Neuronal stem cell (in vitro differentiated cells): ENCODE measurements at regions not wholly inside any gene's neighbourhood (a gene's known extent, or its start where the extent isn't known, plus 50 kb on each side); places are given as distances from the start of the nearest gene placed in this dataset.

Experiments used
- DNase-seq: peaks from one replicate; pipeline ENCODE4 v3.0.0-alpha.2; 2013; ENCODE audit warnings: low spot score
- H2AFZ ChIP-seq: one replicate; pipeline ENCODE4 v1.6.1; 2013; ENCODE audit warnings: mild to moderate bottlenecking, low read length, inconsistent platforms
- H2AK5ac ChIP-seq: 2 replicates; pipeline ENCODE4 v1.6.1; 2013; ENCODE audit warnings: low read depth, mild to moderate bottlenecking, inconsistent platforms, low read length, moderate library complexity, mixed read lengths
- H2BK120ac ChIP-seq: 2 replicates; pipeline ENCODE4 v1.6.1; 2013; ENCODE audit warnings: low read depth, mild to moderate bottlenecking, inconsistent platforms, low read length, moderate library complexity, mixed read lengths
- H2BK12ac ChIP-seq: one replicate; pipeline ENCODE4 v1.6.1; 2013; ENCODE audit warnings: low read length, inconsistent platforms
- H2BK15ac ChIP-seq: 2 replicates; pipeline ENCODE4 v1.6.1; 2013; ENCODE audit warnings: mild to moderate bottlenecking, low read length, inconsistent platforms, mixed read lengths
- H2BK5ac ChIP-seq: one replicate; pipeline ENCODE4 v1.6.1; 2013; ENCODE audit warnings: inconsistent platforms, mild to moderate bottlenecking, low read length, moderate library complexity
- H3K14ac ChIP-seq: one replicate; pipeline ENCODE4 v1.6.1; 2013; ENCODE audit warnings: low read length, inconsistent platforms
- H3K18ac ChIP-seq: 2 replicates; pipeline ENCODE4 v1.6.1; 2013; ENCODE audit warnings: low read length, inconsistent platforms
- H3K23ac ChIP-seq: 2 replicates; pipeline ENCODE4 v1.6.1; 2013; ENCODE audit warnings: low read depth, mild to moderate bottlenecking, mixed read lengths, low read length, inconsistent platforms; ENCODE audit not compliant: poor library complexity
- H3K27ac ChIP-seq: replicated peaks from 3 replicates; pipeline ENCODE4 v1.5.1; 2013; ENCODE audit warnings: low read length, inconsistent platforms
- H3K27me3 ChIP-seq, 3 experiments: 2 replicates each; pipeline ENCODE4 v1.6.1; 2013; ENCODE audit warnings: low read length in 3 of 3, mild to moderate bottlenecking in 2 of 3, inconsistent platforms in 1 of 3, low read depth in 1 of 3, mixed read lengths in 1 of 3, moderate library complexity in 1 of 3; ENCODE audit not compliant: control insufficient read depth in 3 of 3, insufficient read depth in 3 of 3
- H3K36me3 ChIP-seq, 2 donors: replicated peaks in 1 of 2; 2 replicates each; pipeline ENCODE4 v1.6.1; 2013; ENCODE audit warnings: low read length in 2 of 2; ENCODE audit not compliant: control insufficient read depth in 2 of 2, insufficient read depth in 2 of 2
- H3K4ac ChIP-seq: 2 replicates; pipeline ENCODE4 v1.6.1; 2013; ENCODE audit warnings: inconsistent platforms, mild to moderate bottlenecking, low read length, moderate library complexity
- H3K4me1 ChIP-seq, 2 donors: 1 replicate in 1 of 2; 2 replicates in 1 of 2; pipeline ENCODE4 v1.6.1; 2013; ENCODE audit warnings: low read length in 2 of 2, low read depth in 1 of 2; ENCODE audit not compliant: control insufficient read depth in 2 of 2, insufficient read depth in 1 of 2
- H3K4me2 ChIP-seq: one replicate; pipeline ENCODE4 v1.6.1; 2013; ENCODE audit warnings: mild to moderate bottlenecking, low read length, inconsistent platforms; ENCODE audit not compliant: insufficient read depth, poor library complexity, severe bottlenecking
- H3K4me3 ChIP-seq, 2 donors: 2 replicates each; pipeline ENCODE4 v1.5.1; 2013; ENCODE audit warnings: low read length in 2 of 2, mild to moderate bottlenecking in 2 of 2, inconsistent platforms in 1 of 2, moderate library complexity in 1 of 2
- H3K79me1 ChIP-seq: one replicate; pipeline ENCODE4 v1.6.1; 2013; ENCODE audit warnings: low read depth, mild to moderate bottlenecking, inconsistent platforms, low read length, moderate library complexity
- H3K9ac ChIP-seq: one replicate; pipeline ENCODE4 v1.6.1; 2013; ENCODE audit warnings: mild to moderate bottlenecking, low read depth, low read length, inconsistent platforms; ENCODE audit not compliant: poor library complexity
- H3K9me3 ChIP-seq, 2 donors: replicated peaks in 1 of 2; 2 replicates each; pipeline versions ENCODE3 to v1.6.1; 2013; ENCODE audit warnings: low read length in 2 of 2, mild to moderate bottlenecking in 2 of 2, inconsistent platforms in 1 of 2, low read depth in 1 of 2, mixed read lengths in 1 of 2, moderate library complexity in 1 of 2; ENCODE audit not compliant: control insufficient read depth in 2 of 2, insufficient read depth in 1 of 2
- H4K8ac ChIP-seq: one replicate; pipeline ENCODE4 v1.6.1; 2013; ENCODE audit warnings: low read depth, mild to moderate bottlenecking, inconsistent platforms, low read length, moderate library complexity
- H4K91ac ChIP-seq: one replicate; pipeline ENCODE4 v1.6.1; 2013; ENCODE audit warnings: low read length, low read depth, mild to moderate bottlenecking, inconsistent platforms; ENCODE audit not compliant: poor library complexity
- WGBS, 2 donors: extraction: QIAGEN DNeasy Blood & Tissue Kit; methylation state at CpG; one replicate each; pipeline ENCODE4 v1.1.7; 2013; ENCODE audit warnings: missing lambda C conversion rate in 2 of 2, mixed read lengths in 1 of 2; ENCODE audit not compliant: insufficient read length in 2 of 2, insufficient replicate concordance in 1 of 2; ENCODE audit errors: extremely low coverage in 2 of 2; 5-methylcytosine and 5-hydroxymethylcytosine counted together

- Histone ChIP-seq H2AFZ (no peak overlapping the region), H3K23ac (no peak overlapping the region), H4K8ac (no peak overlapping the region), H3K9ac (no peak overlapping the region), H2BK120ac (no peak overlapping the region), H3K27me3 (no peaks in the 10 kb centered on the region), H3K36me3 (no peaks in the 10 kb centered on the region), H2BK5ac (no peak overlapping the region), H3K4me1 (no peaks in the 10 kb centered on the region), H3K27ac (no peak overlapping the region), H2BK15ac (no peak overlapping the region), H3K18ac (no peak overlapping the region), H2BK12ac (no peak overlapping the region), H3K79me1 (no peaks in the 10 kb centered on the region), H3K14ac (no peak overlapping the region), H4K91ac (no peak overlapping the region), H3K9me3 (no peaks in the 10 kb centered on the region), H3K4me3 (no peak overlapping the region), H2AK5ac (no peak overlapping the region), H3K4ac (no peak overlapping the region), H3K4me2 (no peak overlapping the region)
- no CpG with 5 or more reads among the region's 6 CpGs for WGBS, 2 donors
- no peak for DNase-seq
These were observed 446.4 kb upstream of the KLF4 start for GRCh38 chr9:107935931-107936330.

GRCh38 chr9:107933516-107933915 is 443.9 kb upstream of the KLF4 start:
- Histone ChIP-seq H3K79me1 (no peaks in the 10 kb centered on the region), H3K14ac (no peak overlapping the region), H3K18ac (no peak overlapping the region), H3K36me3 (no peaks in the 10 kb centered on the region), H4K91ac (no peak overlapping the region), H2BK5ac (no peak overlapping the region), H2AFZ (no peak overlapping the region), H2AK5ac (no peak overlapping the region), H3K4me3 (no peak overlapping the region), H3K4ac (no peak overlapping the region), H2BK12ac (no peak overlapping the region), H3K27ac (no peak overlapping the region), H2BK15ac (no peak overlapping the region), H3K23ac (no peak overlapping the region), H3K4me2 (no peak overlapping the region), H3K9ac (no peak overlapping the region), H2BK120ac (no peak overlapping the region), H3K4me1 (no peaks in the 10 kb centered on the region), H3K27me3 (no peaks in the 10 kb centered on the region), H4K8ac (no peak overlapping the region), H3K9me3 (no peaks in the 10 kb centered on the region)
- no CpG with 5 or more reads among the region's 6 CpGs for WGBS, 2 donors
- no peak for DNase-seq

GRCh38 chr9:107933097-107933496 is 443.5 kb upstream of the KLF4 start:
- H3K4me1 ChIP-seq: no peaks in the 10 kb centered on the region
- no peak overlapping the region for H2BK120ac ChIP-seq
- no peak overlapping the region for H2AFZ ChIP-seq
- H3K18ac ChIP-seq: no peak overlapping the region
- no peaks in the 10 kb centered on the region for H3K27me3 ChIP-seq
- no peak overlapping the region for H2BK12ac ChIP-seq
- H3K14ac ChIP-seq: no peak overlapping the region
- H3K79me1 ChIP-seq: no peaks in the 10 kb centered on the region
- WGBS, 2 donors: no CpG with 5 or more reads among the region's 5 CpGs
- no peak overlapping the region for H3K27ac ChIP-seq
- H4K91ac ChIP-seq: no peak overlapping the region
- no peak overlapping the region for H3K23ac ChIP-seq
- H3K9me3 ChIP-seq: no peaks in the 10 kb centered on the region
- no peak for DNase-seq
- H4K8ac ChIP-seq: no peak overlapping the region
- no peak overlapping the region for H3K9ac ChIP-seq
- H3K4me3 ChIP-seq: no peak overlapping the region
- no peak overlapping the region for H3K4me2 ChIP-seq
- H2BK15ac ChIP-seq: no peak overlapping the region
- no peak overlapping the region for H3K4ac ChIP-seq
- H2BK5ac ChIP-seq: no peak overlapping the region
- no peak overlapping the region for H2AK5ac ChIP-seq
- no peaks in the 10 kb centered on the region for H3K36me3 ChIP-seq

GRCh38 chr9:107932601-107933000 is 443.0 kb upstream of the KLF4 start:
- H2AK5ac ChIP-seq: no peak overlapping the region
- H3K18ac ChIP-seq: no peak overlapping the region
- no peak overlapping the region for H2BK120ac ChIP-seq
- DNase-seq: no peak
- H3K4me2 ChIP-seq: no peak overlapping the region
- no peak overlapping the region for H4K91ac ChIP-seq
- no CpG with 5 or more reads among the region's 2 CpGs for WGBS, 2 donors
- no peaks in the 10 kb centered on the region for H3K4me1 ChIP-seq
- H4K8ac ChIP-seq: no peak overlapping the region
- H3K14ac ChIP-seq: no peak overlapping the region
- no peak overlapping the region for H2BK15ac ChIP-seq
- H3K36me3 ChIP-seq: no peaks in the 10 kb centered on the region
- H3K79me1 ChIP-seq: no peaks in the 10 kb centered on the region
- no peak overlapping the region for H3K4me3 ChIP-seq
- no peaks in the 10 kb centered on the region for H3K27me3 ChIP-seq
- H3K4ac ChIP-seq: no peak overlapping the region
- H2AFZ ChIP-seq: no peak overlapping the region
- H3K9ac ChIP-seq: no peak overlapping the region
- H2BK5ac ChIP-seq: no peak overlapping the region
- H3K9me3 ChIP-seq: no peaks in the 10 kb centered on the region
- H3K23ac ChIP-seq: no peak overlapping the region
- no peak overlapping the region for H2BK12ac ChIP-seq
- H3K27ac ChIP-seq: no peak overlapping the region
